HG03439 (cell line): ENCODE measurements at regions not wholly inside any gene's neighbourhood (a gene's known extent, or its start where the extent isn't known, plus 50 kb on each side); places are given as distances from the start of the nearest gene placed in this dataset.
"Not testable (repeated sequence)": the region's sequence is repeated elsewhere in the genome, so short reads cannot be mapped to it uniquely, and the experiment has no call there.

ENCODE experiments used
- ATAC-seq: cut with Tn5 transposase; IDR thresholded peaks from one replicate; pipeline ENCODE4 v1.9.1; 2021; ENCODE audit warnings: mild to moderate bottlenecking, moderate library complexity; ENCODE audit not compliant: unreplicated experiment

GRCh38 chr10:84921701-84922100, 593.3 kb downstream of the CCSER2 start:
- ATAC-seq = no peak

- ATAC-seq = no peak
Observed at GRCh38 chr10:84924131-84924530, 595.7 kb downstream of the CCSER2 start.

DNA sequence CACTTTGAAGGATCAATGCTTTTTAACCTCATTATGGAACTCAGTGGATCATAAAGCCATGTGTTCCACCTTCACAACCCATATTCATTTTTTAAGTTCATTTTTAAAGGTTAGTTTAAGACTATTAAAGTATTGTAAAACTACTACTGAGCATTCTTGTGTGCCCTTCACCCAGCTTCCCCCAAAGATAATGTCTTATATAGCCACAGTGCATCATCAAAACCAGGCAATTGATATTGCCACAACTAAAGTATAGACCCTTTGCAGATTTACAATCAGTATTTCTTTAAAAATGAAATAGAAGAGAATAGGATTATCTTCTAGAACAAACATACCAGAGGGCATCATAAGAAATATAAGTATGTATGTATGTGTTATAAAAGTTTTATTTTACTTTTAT, 597.1 kb downstream of the CCSER2 start:
- no peak for ATAC-seq

GRCh38 chr10:84933402-84933801, 605.0 kb downstream of the CCSER2 start:
- no peak for ATAC-seq

GRCh38 chr10:84935772-84936171, 607.4 kb downstream of the CCSER2 start:
- ATAC-seq = no peak

DNA sequence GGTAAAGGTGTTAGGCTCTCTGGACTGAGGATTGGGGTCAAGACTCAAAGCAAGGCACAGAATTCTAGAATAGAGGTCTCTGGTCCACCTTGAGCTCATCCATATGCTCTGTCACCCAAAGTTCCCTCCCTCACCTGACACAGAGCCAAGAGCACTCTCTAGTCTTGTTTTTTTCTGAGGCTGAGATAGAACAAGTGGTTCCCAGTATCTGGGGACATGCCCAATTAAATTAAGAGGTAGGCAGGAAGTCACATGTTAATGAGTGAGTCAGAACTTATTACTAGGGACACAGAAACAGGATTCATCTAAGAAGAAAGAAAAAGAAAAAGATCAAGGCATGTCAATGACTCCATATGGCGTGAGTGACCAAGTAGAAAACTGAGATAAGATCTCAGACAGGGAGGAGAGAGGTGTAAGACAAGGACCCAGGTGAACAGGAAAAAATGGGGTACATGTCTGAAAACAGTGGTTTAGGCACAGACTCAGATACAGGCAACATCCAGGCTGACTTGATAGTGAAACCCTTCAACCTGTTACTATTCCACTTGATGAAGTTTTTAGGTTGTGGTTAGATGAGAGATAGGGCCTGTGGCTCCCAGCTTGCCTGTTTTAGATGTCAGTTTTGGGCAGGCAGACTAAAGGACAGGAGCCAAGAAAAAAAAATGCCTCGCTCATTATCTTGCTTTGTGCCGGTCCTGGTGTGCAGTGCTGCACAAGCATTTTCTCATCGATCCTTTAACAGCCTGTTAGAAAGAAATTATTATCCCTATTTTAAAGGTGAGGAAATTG, 609.9 kb downstream of the CCSER2 start:
- no peak for ATAC-seq

DNA sequence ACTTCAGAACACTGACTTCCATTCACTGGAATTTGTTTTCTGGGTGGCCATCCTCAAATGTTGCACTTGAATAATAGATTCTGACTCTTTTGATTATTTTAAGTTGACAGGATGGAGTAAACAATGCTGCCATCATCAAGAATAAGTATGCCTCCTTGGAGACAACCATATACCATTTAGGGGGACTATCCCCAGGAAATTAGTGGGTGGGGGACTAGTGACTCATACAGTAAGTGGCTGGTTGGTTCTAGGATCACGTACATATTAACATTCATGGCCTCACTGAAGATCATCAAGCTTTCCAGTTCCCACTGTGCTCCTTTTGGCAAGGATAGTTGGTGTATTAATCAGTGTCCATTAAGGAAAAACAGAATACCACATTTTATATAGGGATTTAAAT, 615.2 kb downstream of the CCSER2 start:
- no peak for ATAC-seq

GRCh38 chr10:84944187-84944586, 615.8 kb downstream of the CCSER2 start:
- no peak for ATAC-seq

DNA sequence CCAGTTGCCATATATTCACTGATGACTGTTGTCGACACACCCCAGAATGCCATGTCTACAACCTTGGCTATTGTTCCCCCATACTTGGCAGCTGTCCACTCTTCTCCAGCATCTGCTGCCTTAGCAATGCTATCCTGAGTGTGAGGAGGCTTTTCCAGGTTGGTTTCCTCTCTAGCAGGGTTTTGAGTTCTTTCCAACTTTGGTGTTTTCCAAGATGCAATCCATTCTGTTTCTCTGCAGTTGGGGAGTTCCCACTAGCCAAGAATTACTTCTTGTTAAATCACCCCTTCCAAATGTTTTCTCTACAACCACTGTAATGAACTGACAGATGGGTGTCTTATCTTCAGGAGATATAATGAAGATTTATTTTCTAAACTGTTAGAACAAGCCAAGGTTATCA, 617.4 kb downstream of the CCSER2 start:
- no peak for ATAC-seq

- ATAC-seq = no peak
Observed at GRCh38 chr10:84946904-84947303, 618.5 kb downstream of the CCSER2 start.

GRCh38 chr10:84948644-84949043, 620.3 kb downstream of the CCSER2 start:
- no peak for ATAC-seq

- ATAC-seq = no peak
Observed at GRCh38 chr10:84951616-84952015, 623.2 kb downstream of the CCSER2 start.

GRCh38 chr10:84957427-84957826, 629.0 kb downstream of the CCSER2 start:
- no peak for ATAC-seq

GRCh38 chr10:84965468-84965867, 637.1 kb downstream of the CCSER2 start:
- ATAC-seq = no peak

GRCh38 chr10:84966708-84967441, 638.5 kb downstream of the CCSER2 start:
- ATAC-seq = no peak

GRCh38 chr10:84969297-84969696, 640.9 kb downstream of the CCSER2 start:
- not testable (repeated sequence) for ATAC-seq

DNA sequence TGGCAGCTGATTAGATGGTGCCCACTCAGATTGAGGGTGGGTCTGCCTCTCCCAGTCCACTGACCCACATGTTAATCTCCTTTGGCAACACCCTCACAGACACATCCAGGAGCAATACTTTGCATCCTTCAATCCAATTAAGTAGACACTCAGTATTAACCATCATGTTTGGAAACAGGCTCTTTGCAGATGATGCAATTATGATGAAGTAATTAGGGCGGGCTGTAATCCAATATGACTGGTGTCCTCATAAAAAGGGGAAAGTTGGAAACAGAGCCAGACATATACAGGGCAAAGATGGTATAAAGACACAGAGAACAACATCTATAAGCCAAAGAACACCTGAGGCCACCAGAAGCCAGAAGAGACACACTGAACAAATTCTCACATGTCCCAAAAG, 658.6 kb downstream of the CCSER2 start:
- no peak for ATAC-seq

DNA sequence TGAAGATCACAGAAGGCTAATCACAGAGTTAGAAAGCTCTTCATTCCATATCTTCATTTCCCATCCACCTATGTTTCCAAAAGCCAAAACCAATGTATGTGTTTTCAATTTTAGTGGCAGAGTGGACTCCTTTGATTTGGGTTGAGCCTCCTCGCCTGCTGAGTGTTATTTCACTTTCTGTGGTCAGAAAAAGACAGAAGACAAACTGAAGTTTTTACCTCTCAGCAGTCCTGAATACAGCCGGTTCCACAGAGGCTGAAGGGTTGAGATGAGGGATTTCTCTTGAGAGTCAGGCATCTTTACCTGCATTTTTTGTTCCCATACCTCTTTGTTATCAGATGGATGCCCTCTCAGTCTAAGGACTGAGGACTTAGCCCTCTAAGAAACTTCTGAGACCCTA, 659.6 kb downstream of the CCSER2 start:
- ATAC-seq = no peak

- ATAC-seq = no peak
Observed at GRCh38 chr10:84990713-84991112, 662.3 kb downstream of the CCSER2 start.

- ATAC-seq = no peak
Observed at GRCh38 chr10:84991301-84991700, 662.9 kb downstream of the CCSER2 start.

- ATAC-seq = no peak
Observed at GRCh38 chr10:84993251-84994035, 665.1 kb downstream of the CCSER2 start.

DNA sequence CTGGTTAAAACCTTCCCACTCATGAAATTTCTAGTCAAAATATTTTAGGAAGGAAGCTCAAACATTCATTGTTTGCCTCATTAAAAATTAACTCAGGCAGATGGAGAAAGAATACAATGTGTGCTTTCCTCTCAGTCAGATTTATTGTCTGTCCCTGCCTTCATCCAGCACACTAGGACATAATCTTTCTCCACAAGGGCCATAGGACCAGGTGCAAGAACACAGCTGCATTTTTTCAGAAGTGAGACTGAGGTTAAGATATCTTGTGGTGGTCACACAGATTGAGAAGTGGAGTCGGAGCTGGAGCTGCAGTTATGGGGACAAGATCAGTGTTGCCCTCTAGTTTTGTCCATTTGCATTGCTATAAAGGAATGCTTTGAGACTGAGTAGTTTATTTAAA, 666.3 kb downstream of the CCSER2 start:
- no peak for ATAC-seq
